GOT3 (cell line): ENCODE measurements at regions not wholly inside any gene's neighbourhood (a gene's known extent, or its start where the extent isn't known, plus 50 kb on each side); places are given as distances from the start of the nearest gene placed in this dataset.
"Not testable (repeated sequence)": the region's sequence is repeated elsewhere in the genome, so short reads cannot be mapped to it uniquely, and the experiment has no call there.

Source experiments
- DNase-seq: peaks from one replicate; lab custom pipeline; 2025; ENCODE audit warnings: mixed read lengths; lab: John Stamatoyannopoulos, UW

DNA sequence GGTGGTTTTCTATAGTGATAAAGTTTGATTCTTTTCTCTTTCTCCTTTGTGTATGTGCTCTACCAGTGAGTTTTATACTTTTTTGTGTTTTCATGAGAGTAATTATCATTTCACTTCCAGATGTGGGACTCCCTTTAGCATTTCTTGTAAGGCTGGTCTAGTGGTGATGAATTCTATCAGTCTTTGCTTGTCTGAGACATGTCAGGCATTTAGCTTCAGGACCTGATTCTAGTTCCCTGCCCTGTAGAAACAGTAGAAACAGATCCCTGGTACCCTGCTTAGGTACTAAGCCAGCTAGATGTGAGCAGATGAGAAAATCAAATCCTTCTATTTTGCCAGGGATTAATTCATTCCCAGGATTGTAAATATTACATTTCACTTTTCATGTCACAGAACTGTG lies 203.7 kb downstream of the ALG10 start:
- DNase-seq: not testable (repeated sequence)

GRCh38 chr12:34228046-34228445 lies 205.8 kb downstream of the ALG10 start:
- DNase-seq: not testable (repeated sequence)

- DNase-seq: not testable (repeated sequence)
Observed at GRCh38 chr12:34229033-34229432, 206.7 kb downstream of the ALG10 start.

- DNase-seq: no peak
Observed at GRCh38 chr12:34233618-34234017, 211.3 kb downstream of the ALG10 start.

- no peak for DNase-seq
Observed at GRCh38 chr12:34236073-34236472, 213.8 kb downstream of the ALG10 start.

- no peak for DNase-seq
Observed at GRCh38 chr12:34244608-34245007, 222.3 kb downstream of the ALG10 start.

GRCh38 chr12:34249271-34249670 lies 227.0 kb downstream of the ALG10 start:
- no peak for DNase-seq

GRCh38 chr12:34251879-34252278 lies 229.6 kb downstream of the ALG10 start:
- not testable (repeated sequence) for DNase-seq

DNA sequence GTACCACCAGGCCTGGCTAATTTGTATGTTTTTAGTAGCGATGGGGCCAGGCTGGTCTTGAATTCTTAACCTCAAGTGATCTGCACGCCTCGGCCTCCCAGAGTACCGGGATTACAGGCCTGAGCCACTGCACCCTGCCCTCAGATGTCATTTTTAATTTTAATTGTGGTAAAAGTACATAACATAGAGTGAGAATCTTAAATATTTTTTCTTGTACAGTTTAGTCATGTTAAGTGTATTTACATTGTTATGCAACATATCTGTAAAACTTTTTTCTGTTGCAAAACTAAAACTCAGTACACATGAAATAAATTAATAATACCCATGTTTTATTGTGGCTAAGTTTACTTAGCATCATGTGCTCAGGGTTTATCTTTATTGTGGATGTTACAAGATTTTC lies 231.4 kb downstream of the ALG10 start:
- DNase-seq: no peak

GRCh38 chr12:34257093-34257492 lies 234.8 kb downstream of the ALG10 start:
- DNase-seq: no peak

- DNase-seq: not testable (repeated sequence)
Observed at GRCh38 chr12:34262140-34262539, 239.8 kb downstream of the ALG10 start.

GRCh38 chr12:34264110-34264509 lies 241.8 kb downstream of the ALG10 start:
- DNase-seq: no peak

- not testable (repeated sequence) for DNase-seq
Observed at GRCh38 chr12:34273703-34274102, 251.4 kb downstream of the ALG10 start.

DNA sequence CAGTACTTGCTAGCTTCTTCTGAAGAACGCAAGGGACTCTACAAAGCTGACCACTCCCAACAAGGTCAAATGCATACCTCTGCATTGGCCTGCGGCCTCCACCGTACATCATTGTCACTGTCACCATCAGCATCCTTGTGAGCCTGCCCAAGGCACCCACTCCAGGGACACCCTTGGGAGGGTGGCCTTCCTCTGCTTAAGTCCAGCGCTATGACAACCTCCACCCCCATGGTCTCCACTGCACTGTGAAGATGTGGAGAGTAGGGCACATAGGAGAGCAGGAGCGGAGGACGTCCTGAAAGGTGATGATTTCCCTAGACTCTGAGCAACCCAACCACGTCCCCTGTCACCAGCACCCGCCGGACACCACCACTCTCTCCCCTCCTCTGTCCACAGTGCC lies 252.8 kb downstream of the ALG10 start:
- DNase-seq: no peak

DNA sequence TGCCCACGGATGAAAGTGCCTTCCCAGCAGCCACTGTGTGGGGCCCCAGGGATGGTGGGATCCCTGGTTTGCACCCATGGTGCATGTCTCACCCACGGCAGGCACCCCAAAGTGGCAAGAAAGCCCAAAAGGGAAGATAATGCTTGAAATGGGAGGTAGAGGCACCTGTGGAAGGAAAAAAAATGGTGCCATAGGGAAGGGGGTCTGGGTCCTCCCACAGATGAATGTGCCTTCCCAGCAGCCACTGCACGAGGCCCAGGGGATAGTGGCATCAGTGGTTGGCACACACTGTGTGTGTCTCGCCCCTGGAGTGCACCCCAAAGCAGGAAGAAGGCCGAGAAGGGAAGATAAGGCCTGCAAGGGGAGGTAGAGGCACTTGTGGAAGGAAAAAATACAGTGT lies 264.2 kb downstream of the ALG10 start:
- DNase-seq: no peak

DNA sequence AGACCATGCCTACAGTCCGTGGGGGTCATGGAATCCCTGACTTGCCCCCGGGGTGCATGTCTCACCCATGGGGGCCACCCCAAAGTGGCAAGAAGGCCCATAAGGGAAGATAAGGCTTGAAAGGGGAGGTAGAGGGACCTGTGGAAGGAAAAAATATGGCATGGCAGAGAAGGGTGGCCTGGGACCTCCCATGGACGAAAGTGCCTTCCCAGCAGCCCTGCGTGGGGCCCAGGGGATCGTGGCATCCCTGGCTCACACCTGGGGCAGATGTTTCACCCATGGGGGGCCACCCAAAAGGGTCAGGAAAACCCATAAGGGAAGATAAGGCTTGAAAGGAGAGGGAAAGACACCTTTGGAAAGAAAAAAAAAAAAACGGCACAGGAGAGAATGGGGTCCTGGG lies 264.6 kb downstream of the ALG10 start:
- no peak for DNase-seq

- no peak for DNase-seq
Observed at GRCh38 chr12:34287437-34287836, 265.1 kb downstream of the ALG10 start.

DNA sequence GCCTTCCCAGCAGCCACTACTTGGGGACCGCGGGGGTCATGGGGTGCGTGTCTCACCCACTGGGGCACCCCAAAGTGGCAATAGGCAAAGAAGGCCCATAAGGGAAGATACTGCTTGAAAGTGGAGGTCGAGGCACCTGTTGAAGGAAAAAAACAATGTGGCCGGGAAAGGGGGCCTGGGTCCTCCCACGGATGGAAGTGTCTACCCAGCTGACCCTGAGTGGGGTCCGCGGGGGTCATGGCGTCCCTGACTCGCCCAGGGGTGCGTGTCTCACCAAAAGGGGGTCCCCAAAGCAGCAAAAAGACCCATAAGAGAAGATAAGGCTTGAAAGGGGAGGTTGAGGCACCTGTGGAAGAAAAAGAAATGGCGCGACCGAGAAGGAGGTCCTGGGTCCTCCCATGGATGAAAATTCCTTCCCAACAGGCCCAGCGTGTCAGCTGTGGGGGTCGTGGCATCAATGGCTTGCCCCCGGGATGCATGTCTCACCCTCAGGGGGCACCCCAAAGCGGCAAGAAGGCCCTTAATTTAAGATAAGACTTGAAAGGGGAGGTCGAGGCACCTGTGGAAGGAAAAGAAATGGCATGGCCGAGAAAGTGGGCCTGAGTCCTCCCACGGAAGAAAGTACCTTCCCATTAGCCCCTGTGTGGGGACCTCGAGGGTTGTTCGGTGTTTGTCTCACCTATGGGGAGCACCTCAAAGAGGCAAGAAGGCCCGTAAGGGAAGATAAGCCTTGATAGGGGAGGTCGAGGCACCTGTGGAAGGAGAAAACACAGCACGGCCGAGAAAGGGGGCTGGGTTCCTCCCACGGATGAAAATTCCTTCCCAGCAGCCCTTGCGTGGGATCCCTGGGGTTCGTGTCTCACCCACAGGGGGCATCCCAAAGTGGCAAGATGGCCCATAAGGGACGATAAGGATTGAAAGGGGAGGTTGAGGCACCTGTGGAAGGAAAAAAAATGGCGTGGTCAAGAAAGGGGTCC lies 266.0 kb downstream of the ALG10 start:
- DNase-seq: no peak

GRCh38 chr12:34288963-34289345 lies 266.7 kb downstream of the ALG10 start:
- no peak for DNase-seq

- DNase-seq: no peak
Observed at GRCh38 chr12:34289431-34290380, 267.4 kb downstream of the ALG10 start.

DNA sequence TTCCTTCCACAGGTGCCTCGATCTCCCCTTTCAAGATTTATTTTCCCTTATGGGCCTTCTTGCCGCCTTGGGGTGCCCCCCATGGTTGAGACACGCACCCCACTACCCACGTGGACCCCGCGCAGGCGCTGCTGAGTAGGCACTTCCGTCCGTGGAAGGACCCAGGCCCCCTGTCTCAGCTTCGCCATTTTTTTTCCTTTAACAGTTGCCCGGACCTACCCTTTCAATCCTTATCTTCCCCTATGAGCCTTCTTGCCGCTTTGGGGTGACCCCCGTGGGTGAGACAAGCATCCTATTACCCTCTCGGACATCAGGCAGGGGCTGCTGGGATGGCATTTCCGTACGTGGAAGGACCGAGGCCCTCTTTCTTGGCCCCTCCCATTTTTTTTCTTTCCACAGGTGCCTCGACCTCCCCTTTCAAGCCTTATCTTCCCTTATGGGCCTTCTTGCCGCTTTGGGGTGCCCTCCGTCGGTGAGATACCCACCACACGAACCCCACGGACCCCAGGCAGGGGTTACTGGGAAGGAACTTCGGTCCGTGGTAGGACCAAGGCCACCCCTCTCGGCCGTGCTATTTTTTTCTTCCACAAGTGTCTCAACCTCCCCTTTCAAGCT lies 268.2 kb downstream of the ALG10 start:
- DNase-seq: no peak

GRCh38 chr12:34291001-34291400 lies 268.7 kb downstream of the ALG10 start:
- DNase-seq: no peak
